Right cardiac atrium (tissue), 5 donors: ENCODE measurements at regions not wholly inside any gene's neighbourhood (a gene's known extent, or its start where the extent isn't known, plus 50 kb on each side); places are given as distances from the start of the nearest gene placed in this dataset.

Source experiments
- ATAC-seq, 2 donors: fragments of 200-7000 bp; cut with Tn5 transposase; one replicate each; pipeline versions ENCODE4 v1.8.0 to v1.9.1; 2020; ENCODE audit warnings: moderate library complexity in 2 of 2, mild to moderate bottlenecking in 1 of 2
- DNase-seq, 3 donors: peaks; one replicate each; pipeline ENCODE4 v3.0.0-alpha.2; 2020
- H3K27ac ChIP-seq: one replicate; pipeline ENCODE4 v1.5.1; 2013; ENCODE audit warnings: mild to moderate bottlenecking, low read length, control low read depth, moderate library complexity
- H3K27me3 ChIP-seq: one replicate; pipeline ENCODE4 v1.6.1; 2013; ENCODE audit not compliant: control insufficient read depth, insufficient read depth
- H3K4me1 ChIP-seq: one replicate; pipeline ENCODE4 v1.6.1; 2013; ENCODE audit warnings: low read length; ENCODE audit not compliant: control insufficient read depth, insufficient read depth
- H3K4me3 ChIP-seq: one replicate; pipeline ENCODE4 v1.5.1; 2013; ENCODE audit warnings: low read length, control low read depth
- H3K9me3 ChIP-seq: one replicate; pipeline ENCODE4 v1.6.1; 2013; ENCODE audit warnings: low read length; ENCODE audit not compliant: control insufficient read depth
- WGBS: extraction: QIAGEN DNeasy Blood & Tissue Kit; methylation state at CpG from one replicate; pipeline ENCODE4 v1.1.7; 2013; 5-methylcytosine and 5-hydroxymethylcytosine counted together
- intact Hi-C, 4 donors: fragments of 100-400 bp; cut with DNase I; formaldehyde crosslinking; loops; one replicate each; pipeline versions ENCODE4 v1.11.0 to v1.14.0; 2022 to 2023
- donor health status: healthy with polysubstance abuse.
- donor health status: DM: no; HTN: yes; CAD: no.
- donor health status: DM: no; HTN: no; CAD: no.
- donor health status: DM: no; HTN: yes; CAD: no; lungs with severe emphysema.
- donor health status: DM: yes; HTN: yes; CAD: no.

DNA sequence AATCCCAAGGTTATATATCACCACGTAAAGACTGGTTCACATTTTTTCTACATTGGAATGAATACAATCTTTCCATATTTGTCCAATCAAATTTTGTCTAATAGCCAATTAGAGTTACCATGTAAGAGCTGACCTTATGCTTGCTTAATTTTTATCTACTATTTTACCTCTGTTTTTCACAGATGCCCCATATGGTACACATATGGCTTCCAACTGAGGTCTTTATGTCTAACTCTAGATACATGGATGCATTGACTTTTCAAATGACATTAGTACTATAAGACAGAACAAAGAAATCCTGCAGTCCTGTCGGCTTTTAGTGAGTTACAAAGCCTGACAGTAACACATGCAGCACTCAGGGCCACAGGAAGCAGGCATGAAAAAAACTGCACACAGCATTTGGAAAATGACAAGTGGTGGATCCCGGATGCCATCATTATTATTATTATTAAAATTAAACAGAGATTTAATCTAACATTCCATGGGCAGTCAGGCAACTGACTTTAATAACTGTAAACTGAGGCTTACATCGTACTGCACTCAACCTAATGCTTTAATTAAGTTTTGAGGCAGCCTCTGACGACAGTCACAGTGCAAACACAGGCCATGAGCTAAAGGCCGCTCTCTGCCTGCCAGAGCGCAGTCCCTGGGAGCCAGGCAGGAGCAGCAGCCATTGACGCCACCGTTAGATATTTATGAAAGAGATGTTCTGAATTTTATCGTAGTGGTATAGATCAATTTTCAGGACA is 113.9 kb upstream of the TMCO5A start:
- DNase-seq (no peak), ATAC-seq (no peak)
- H3K27me3 ChIP-seq: no peaks in the 10 kb centered on the region
- WGBS: 78% methylated on average over 10 of the region's 10 CpGs
- intact Hi-C loops: no loop called here
- no peaks in the 10 kb centered on the region for H3K9me3 ChIP-seq
- H3K4me1 ChIP-seq: no peaks in the 10 kb centered on the region
- no peak overlapping the region for H3K4me3 ChIP-seq
- no peak overlapping the region for H3K27ac ChIP-seq

- H3K27ac ChIP-seq: no peak overlapping the region
- intact Hi-C loops: no loop called here
- H3K4me1 ChIP-seq: no peaks in the 10 kb centered on the region
- DNase-seq: no peak
- WGBS: 82% methylated on average over 10 of the region's 10 CpGs
- no peak for ATAC-seq
- H3K4me3 ChIP-seq: no peak overlapping the region
- H3K27me3 ChIP-seq: no peaks in the 10 kb centered on the region
- H3K9me3 ChIP-seq: no peaks in the 10 kb centered on the region
Observed at GRCh38 chr15:37823601-37824275, 110.7 kb upstream of the TMCO5A start.

DNA sequence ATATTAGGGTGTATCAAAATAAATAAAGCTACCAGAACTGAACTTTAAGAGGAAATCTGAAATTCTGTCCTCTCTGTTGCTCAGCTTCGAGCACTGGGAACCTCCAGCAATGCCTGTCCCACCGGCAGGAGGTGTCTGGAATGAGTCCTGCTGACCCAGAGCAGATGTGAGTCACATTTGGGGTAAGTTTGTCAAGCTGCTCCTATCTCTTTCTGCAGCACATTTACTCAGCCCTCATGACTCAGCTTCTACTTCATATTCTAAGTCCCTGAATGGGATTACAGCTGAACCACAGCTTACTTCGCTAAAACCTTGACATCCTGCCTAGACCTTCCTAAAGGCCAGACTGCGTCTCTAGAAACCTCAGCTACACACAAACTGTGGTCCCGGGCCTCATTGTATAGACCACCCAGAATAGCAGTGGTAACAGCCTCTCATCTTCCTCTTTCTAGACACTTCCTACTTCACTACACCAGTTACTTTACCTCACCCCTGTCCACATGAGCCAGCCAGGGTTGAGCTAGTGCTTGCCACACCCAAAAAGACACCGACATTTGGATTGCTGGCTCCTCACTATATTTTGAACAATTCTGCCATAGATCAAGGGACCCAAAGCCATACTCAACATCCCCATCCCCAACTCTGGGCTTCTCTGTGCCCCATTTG is 109.6 kb upstream of the TMCO5A start:
- ATAC-seq: peak in 1 of 2 donors; percentile 58
- no peak overlapping the region for H3K27ac ChIP-seq
- 66% methylated on average over 6 of the region's 6 CpGs for WGBS
- peak in 1 of 3 donors; percentile 27 for DNase-seq
- H3K4me3 ChIP-seq: no peak overlapping the region
- intact Hi-C loops: no loop called here
- no peaks in the 10 kb centered on the region for H3K27me3 ChIP-seq
- no peaks in the 10 kb centered on the region for H3K4me1 ChIP-seq
- H3K9me3 ChIP-seq: no peaks in the 10 kb centered on the region

DNA sequence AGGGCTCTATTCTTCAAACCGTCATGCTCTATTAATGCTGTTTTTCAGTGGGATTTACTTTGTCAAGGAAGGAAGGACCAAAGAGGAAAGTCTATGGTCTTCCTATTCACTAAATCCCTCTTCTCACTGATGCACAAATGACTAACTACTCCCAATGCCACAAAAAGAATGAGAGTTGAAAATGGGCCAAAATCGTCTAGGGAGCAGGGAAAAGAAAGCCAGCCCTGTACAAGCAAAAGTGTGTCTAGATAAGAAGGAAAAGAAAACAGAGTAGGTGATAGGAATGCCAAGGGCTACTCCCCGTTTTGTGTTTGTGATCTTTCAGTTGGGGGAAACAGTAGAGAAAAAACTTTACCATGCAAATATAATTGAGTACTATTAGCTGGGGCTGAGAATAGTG is 97.2 kb upstream of the TMCO5A start:
- H3K9me3 ChIP-seq: peaks cover 2% of the 10 kb centered on the region
- no peak overlapping the region for H3K4me3 ChIP-seq
- no peaks in the 10 kb centered on the region for H3K4me1 ChIP-seq
- WGBS: 25% methylated on average over 3 of the region's 3 CpGs
- intact Hi-C loops: no loop called here
- no peaks in the 10 kb centered on the region for H3K27me3 ChIP-seq
- peak in 1 of 2 donors; percentile 51 for ATAC-seq
- no peak for DNase-seq
- no peak overlapping the region for H3K27ac ChIP-seq

DNA sequence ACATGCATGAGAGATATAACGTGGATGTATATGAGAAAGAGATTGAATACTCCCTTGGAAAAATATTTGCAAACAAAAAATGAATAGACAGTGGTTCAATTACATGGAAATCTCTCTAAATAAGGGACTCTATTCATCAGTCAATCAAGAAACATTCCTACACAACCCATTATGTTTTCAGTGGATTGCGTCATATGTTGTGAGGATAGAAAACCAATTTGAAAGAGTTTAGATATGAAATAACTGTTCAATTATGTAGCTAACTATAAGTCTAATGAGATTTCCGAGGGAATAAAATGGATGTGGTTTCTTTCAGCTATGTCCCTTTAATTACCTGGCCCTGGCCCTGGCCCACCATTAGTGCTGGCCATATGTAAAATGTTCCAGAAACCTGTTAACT is 86.7 kb upstream of the TMCO5A start:
- Histone ChIP-seq H3K27me3 (no peaks in the 10 kb centered on the region), H3K4me1 (no peaks in the 10 kb centered on the region), H3K9me3 (no peaks in the 10 kb centered on the region), H3K4me3 (no peak overlapping the region), H3K27ac (no peak overlapping the region)
- ATAC-seq: no peak
- 80% methylated on average over 3 of the region's 3 CpGs for WGBS
- intact Hi-C loops: no loop called here
- DNase-seq: no peak

DNA sequence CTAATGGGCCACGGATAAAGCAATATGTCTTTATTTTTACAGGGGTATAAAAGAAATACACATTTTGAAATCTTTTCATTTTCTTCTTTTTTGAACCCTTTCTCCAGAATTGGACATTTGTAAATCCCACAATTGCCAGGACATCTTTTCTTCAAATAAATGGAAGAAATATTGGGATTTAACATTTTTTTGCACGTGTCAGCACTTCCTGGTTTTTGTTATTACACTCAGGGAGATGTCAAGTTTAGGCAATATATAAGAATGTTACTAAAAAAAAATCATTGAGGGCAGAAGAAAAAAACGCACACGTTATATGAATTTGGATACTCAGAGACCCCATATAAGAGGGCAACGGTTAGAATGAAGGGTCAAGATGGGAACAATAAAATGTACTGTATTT is 78.3 kb upstream of the TMCO5A start:
- DNase-seq (no peak), ATAC-seq (no peak)
- Histone ChIP-seq H3K4me1 (no peaks in the 10 kb centered on the region), H3K27ac (no peak overlapping the region), H3K27me3 (no peaks in the 10 kb centered on the region), H3K9me3 (no peaks in the 10 kb centered on the region), H3K4me3 (no peak overlapping the region)
- intact Hi-C loops: no loop called here
- WGBS: 78% methylated on average over 5 of the region's 5 CpGs

GRCh38 chr15:37860896-37861295 is 73.5 kb upstream of the TMCO5A start:
- WGBS: 89% methylated on average over 2 of the region's 2 CpGs
- DNase-seq (no peak), ATAC-seq (no peak)
- intact Hi-C loops: no loop called here
- Histone ChIP-seq H3K4me3 (no peak overlapping the region), H3K27me3 (no peaks in the 10 kb centered on the region), H3K27ac (no peak overlapping the region), H3K9me3 (no peaks in the 10 kb centered on the region), H3K4me1 (no peaks in the 10 kb centered on the region)

DNA sequence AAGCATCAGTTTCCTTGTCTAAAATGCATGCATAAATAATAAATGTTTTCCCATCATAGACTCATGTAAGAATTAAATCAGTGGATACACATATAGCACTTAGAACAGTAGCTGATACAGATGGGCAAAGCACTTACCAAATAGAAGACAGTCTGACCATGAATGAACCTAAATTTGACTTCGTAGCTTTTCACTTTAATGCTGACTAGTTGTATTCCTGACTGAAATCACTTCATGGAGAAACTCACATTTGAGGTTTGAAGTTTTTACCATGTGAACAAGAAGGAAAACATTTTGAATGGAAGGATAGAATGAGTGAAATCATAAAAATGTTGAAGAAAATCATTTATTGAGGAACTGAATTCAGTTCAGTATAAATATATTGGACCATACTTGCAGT is 68.8 kb upstream of the TMCO5A start:
- Histone ChIP-seq H3K9me3 (no peaks in the 10 kb centered on the region), H3K4me3 (no peak overlapping the region), H3K4me1 (no peaks in the 10 kb centered on the region), H3K27me3 (no peaks in the 10 kb centered on the region), H3K27ac (no peak overlapping the region)
- no peak for ATAC-seq
- intact Hi-C loops: no loop called here
- 95% methylated on average over 1 of the region's 1 CpG for WGBS
- DNase-seq: no peak

- Histone ChIP-seq H3K4me1 (peaks cover 2% of the 10 kb centered on the region), H3K4me3 (no peak overlapping the region), H3K27ac (no peak overlapping the region), H3K9me3 (no peaks in the 10 kb centered on the region), H3K27me3 (no peaks in the 10 kb centered on the region)
- no peak for ATAC-seq
- intact Hi-C loops: no loop called here
- no peak for DNase-seq
Observed at GRCh38 chr15:37870711-37871110, 63.7 kb upstream of the TMCO5A start.

- intact Hi-C loops: no loop called here
- no peaks in the 10 kb centered on the region for H3K9me3 ChIP-seq
- peaks cover 2% of the 10 kb centered on the region for H3K4me1 ChIP-seq
- H3K27me3 ChIP-seq: no peaks in the 10 kb centered on the region
- DNase-seq: no peak
- H3K27ac ChIP-seq: no peak overlapping the region
- WGBS: 57% methylated on average over 9 of the region's 9 CpGs
- no peak overlapping the region for H3K4me3 ChIP-seq
- ATAC-seq: no peak
Observed at GRCh38 chr15:37872661-37873060, 61.8 kb upstream of the TMCO5A start.

DNA sequence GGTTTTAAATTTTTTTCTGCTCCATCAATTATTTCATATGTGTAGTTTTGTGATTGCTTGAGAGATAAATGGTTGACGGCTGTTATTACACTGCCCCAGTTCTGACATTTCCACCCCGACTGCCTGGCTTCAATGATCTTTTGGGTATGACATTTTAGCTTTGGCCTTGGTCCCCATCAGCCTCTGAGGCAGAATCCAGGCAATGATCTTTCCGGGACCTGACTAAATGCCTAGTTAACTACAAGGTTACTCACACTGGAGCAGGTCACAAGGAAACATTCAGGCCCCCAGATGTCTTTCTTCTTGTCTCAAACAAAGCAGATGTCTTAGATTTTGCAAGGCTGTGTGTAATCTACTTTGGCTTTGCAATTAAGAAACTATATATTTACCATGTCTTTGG is 61.1 kb upstream of the TMCO5A start:
- 65% methylated on average over 3 of the region's 3 CpGs for WGBS
- Histone ChIP-seq H3K27me3 (no peaks in the 10 kb centered on the region), H3K9me3 (no peaks in the 10 kb centered on the region), H3K4me1 (peaks cover 2% of the 10 kb centered on the region), H3K27ac (no peak overlapping the region), H3K4me3 (no peak overlapping the region)
- ATAC-seq (no peak), DNase-seq (no peak)
- intact Hi-C loops: no loop called here
